ENCODE measurements at regions not wholly inside any gene's neighbourhood (a gene's known extent, or its start where the extent isn't known, plus 50 kb on each side); places are given as distances from the start of the nearest gene placed in this dataset.

GRCh38 chr1:87403061-87403820, 74.6 kb downstream of the LMO4 start:
- Histone ChIP-seq H3K27me3 (ENCODE audit: control insufficient read depth in 4 of 4, insufficient read depth in 4 of 4, low read length in 3 of 4) (no peaks in the 10 kb centered on the region), H3K4me3 (ENCODE audit: low read depth in 1 of 3, low read length in 3 of 3) (no peak overlapping the region), H3K9ac (ENCODE audit: low read depth in 1 of 2, low read length in 2 of 2) (no peak overlapping the region), H3K36me3 (ENCODE audit: control insufficient read depth in 4 of 4, insufficient read depth in 3 of 4, low read depth in 1 of 4, low read length in 3 of 4) (no peaks in the 10 kb centered on the region), H3K9me3 (ENCODE audit: control insufficient read depth in 4 of 4, low read length in 3 of 4) (no peaks in the 10 kb centered on the region), H3K4me1 (ENCODE audit: control insufficient read depth in 4 of 4, insufficient read depth in 4 of 4, low read length in 3 of 4) (no peaks in the 10 kb centered on the region), H3K27ac (ENCODE audit: low read depth in 1 of 2, low read length in 2 of 2) (no peak overlapping the region)
- TF ChIP-seq HNF4A (conservative IDR thresholded peaks at IDR 0.05): no peak
- no peak for TF ChIP-seq TAF1 (conservative IDR thresholded peaks at IDR 0.05)
- TF ChIP-seq GABPA (IDR thresholded peaks at IDR 0.05 in 1 of 2, conservative IDR thresholded peaks at IDR 0.05 in 1 of 2): no peak
- no peak for TF ChIP-seq YY1 (IDR thresholded peaks at IDR 0.05)
- TF ChIP-seq, protein P1, sequence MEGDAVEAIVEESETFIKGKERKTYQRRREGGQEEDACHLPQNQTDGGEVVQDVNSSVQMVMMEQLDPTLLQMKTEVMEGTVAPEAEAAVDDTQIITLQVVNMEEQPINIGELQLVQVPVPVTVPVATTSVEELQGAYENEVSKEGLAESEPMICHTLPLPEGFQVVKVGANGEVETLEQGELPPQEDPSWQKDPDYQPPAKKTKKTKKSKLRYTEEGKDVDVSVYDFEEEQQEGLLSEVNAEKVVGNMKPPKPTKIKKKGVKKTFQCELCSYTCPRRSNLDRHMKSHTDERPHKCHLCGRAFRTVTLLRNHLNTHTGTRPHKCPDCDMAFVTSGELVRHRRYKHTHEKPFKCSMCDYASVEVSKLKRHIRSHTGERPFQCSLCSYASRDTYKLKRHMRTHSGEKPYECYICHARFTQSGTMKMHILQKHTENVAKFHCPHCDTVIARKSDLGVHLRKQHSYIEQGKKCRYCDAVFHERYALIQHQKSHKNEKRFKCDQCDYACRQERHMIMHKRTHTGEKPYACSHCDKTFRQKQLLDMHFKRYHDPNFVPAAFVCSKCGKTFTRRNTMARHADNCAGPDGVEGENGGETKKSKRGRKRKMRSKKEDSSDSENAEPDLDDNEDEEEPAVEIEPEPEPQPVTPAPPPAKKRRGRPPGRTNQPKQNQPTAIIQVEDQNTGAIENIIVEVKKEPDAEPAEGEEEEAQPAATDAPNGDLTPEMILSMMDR (IDR thresholded peaks at IDR 0.05; ENCODE audit: low read depth, low read length, missing input control): no peak
- DNase-seq (ENCODE audit: low spot score): no peak
- WGBS: 74% methylated on average over 7 of the region's 7 CpGs

GRCh38 chr1:87404296-87404695, 75.6 kb downstream of the LMO4 start:
- 89% methylated on average over 3 of the region's 3 CpGs for whole genome bisulfite sequencing
- TF ChIP-seq FOXA1 (IDR thresholded peaks at IDR 0.05): no peak
- TF ChIP-seq REST (IDR thresholded peaks at IDR 0.05): no peak
- TF ChIP-seq, protein P1 (IDR thresholded peaks at IDR 0.05; ENCODE audit: low read depth, low read length, missing input control): no peak
- no peak for TF ChIP-seq TAF1 (conservative IDR thresholded peaks at IDR 0.05)
- no peak for TF ChIP-seq YY1 (IDR thresholded peaks at IDR 0.05)
- TF ChIP-seq GABPA (IDR thresholded peaks at IDR 0.05 in 1 of 2, conservative IDR thresholded peaks at IDR 0.05 in 1 of 2): no peak
- TF ChIP-seq SP1 (IDR thresholded peaks at IDR 0.05): no peak
- no peak for TF ChIP-seq NR2F2 (IDR thresholded peaks at IDR 0.05)
- TF ChIP-seq, protein P2, sequence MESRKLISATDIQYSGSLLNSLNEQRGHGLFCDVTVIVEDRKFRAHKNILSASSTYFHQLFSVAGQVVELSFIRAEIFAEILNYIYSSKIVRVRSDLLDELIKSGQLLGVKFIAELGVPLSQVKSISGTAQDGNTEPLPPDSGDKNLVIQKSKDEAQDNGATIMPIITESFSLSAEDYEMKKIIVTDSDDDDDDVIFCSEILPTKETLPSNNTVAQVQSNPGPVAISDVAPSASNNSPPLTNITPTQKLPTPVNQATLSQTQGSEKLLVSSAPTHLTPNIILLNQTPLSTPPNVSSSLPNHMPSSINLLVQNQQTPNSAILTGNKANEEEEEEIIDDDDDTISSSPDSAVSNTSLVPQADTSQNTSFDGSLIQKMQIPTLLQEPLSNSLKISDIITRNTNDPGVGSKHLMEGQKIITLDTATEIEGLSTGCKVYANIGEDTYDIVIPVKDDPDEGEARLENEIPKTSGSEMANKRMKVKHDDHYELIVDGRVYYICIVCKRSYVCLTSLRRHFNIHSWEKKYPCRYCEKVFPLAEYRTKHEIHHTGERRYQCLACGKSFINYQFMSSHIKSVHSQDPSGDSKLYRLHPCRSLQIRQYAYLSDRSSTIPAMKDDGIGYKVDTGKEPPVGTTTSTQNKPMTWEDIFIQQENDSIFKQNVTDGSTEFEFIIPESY (IDR thresholded peaks at IDR 0.05): no peak
- no peak for TF ChIP-seq RAD21 (IDR thresholded peaks at IDR 0.05)
- no peak for TF ChIP-seq RXRA (IDR thresholded peaks at IDR 0.05)
- TF ChIP-seq JUND (IDR thresholded peaks at IDR 0.05): no peak
- no peak for TF ChIP-seq FOXA2 (IDR thresholded peaks at IDR 0.05)
- no peak for TF ChIP-seq HNF4G (IDR thresholded peaks at IDR 0.05)
- Histone ChIP-seq H3K4me1 (ENCODE audit: control insufficient read depth in 4 of 4, insufficient read depth in 4 of 4, low read length in 3 of 4) (no peaks in the 10 kb centered on the region), H3K36me3 (ENCODE audit: control insufficient read depth in 4 of 4, insufficient read depth in 3 of 4, low read depth in 1 of 4, low read length in 3 of 4) (no peaks in the 10 kb centered on the region), H3K4me3 (ENCODE audit: low read depth in 1 of 3, low read length in 3 of 3) (no peak overlapping the region), H3K9me3 (ENCODE audit: control insufficient read depth in 4 of 4, low read length in 3 of 4) (no peaks in the 10 kb centered on the region), H3K27ac (ENCODE audit: low read depth in 1 of 2, low read length in 2 of 2) (no peak overlapping the region), H3K27me3 (ENCODE audit: control insufficient read depth in 4 of 4, insufficient read depth in 4 of 4, low read length in 3 of 4) (no peaks in the 10 kb centered on the region), H3K9ac (ENCODE audit: low read depth in 1 of 2, low read length in 2 of 2) (no peak overlapping the region)
- no peak for DNase-seq (ENCODE audit: low spot score)
